Keratinocyte (primary cell): ENCODE measurements at regions not wholly inside any gene's neighbourhood (a gene's known extent, or its start where the extent isn't known, plus 50 kb on each side); places are given as distances from the start of the nearest gene placed in this dataset.

ENCODE experiments used
- DNase-seq: peaks from one replicate; pipeline ENCODE4 v3.0.0-alpha.2; 2011; ENCODE audit warnings: low read depth, missing footprints, low spot score
- FAIRE-seq: peaks from 2 replicates; lab custom pipeline; 2011; peaks lifted over from hg19 to GRCh38; lab: Jason Lieb, UNC
- H2AFZ ChIP-seq: 2 replicates; pipeline ENCODE4 v1.6.0; 2012; ENCODE audit warnings: low read length, control low read depth, inconsistent platforms; ENCODE audit not compliant: control insufficient read depth
- H3K27ac ChIP-seq: 2 replicates; pipeline ENCODE4 v1.5.1; 2011; ENCODE audit warnings: low read length; ENCODE audit not compliant: control insufficient read depth, insufficient read depth
- H3K27me3 ChIP-seq: 3 replicates; pipeline ENCODE4 v1.6.0; 2011; ENCODE audit warnings: low read length; ENCODE audit not compliant: control insufficient read depth, insufficient read depth; ENCODE audit errors: extremely low read depth
- H3K36me3 ChIP-seq, 2 experiments: 2 replicates in 1 of 2; 3 replicates in 1 of 2; pipeline ENCODE4 v1.5.1; 2011; ENCODE audit warnings: low read length in 2 of 2, mild to moderate bottlenecking in 1 of 2; ENCODE audit not compliant: control insufficient read depth in 2 of 2, insufficient read depth in 2 of 2; ENCODE audit errors: extremely low read depth in 1 of 2
- H3K4me1 ChIP-seq: 3 replicates; pipeline ENCODE4 v1.5.1; 2011; ENCODE audit warnings: low read length; ENCODE audit not compliant: control insufficient read depth, insufficient read depth; ENCODE audit errors: extremely low read depth
- H3K4me2 ChIP-seq: 3 replicates; pipeline ENCODE4 v1.6.0; 2011; ENCODE audit warnings: low read depth, low read length; ENCODE audit not compliant: control insufficient read depth, insufficient read depth; ENCODE audit errors: extremely low read depth
- H3K4me3 ChIP-seq, 3 experiments: fragments of 200-600 bp in 1 of 3; sonication (generic) in 1 of 3; 2 replicates in 2 of 3; 3 replicates in 1 of 3; pipeline ENCODE4 v1.5.1; 2011 to 2016; ENCODE audit warnings: low read length in 3 of 3, mild to moderate bottlenecking in 3 of 3, control low read depth in 2 of 3, inconsistent platforms in 1 of 3, low read depth in 1 of 3, mixed read lengths in 1 of 3, mixed run types in 1 of 3, moderate library complexity in 1 of 3; ENCODE audit not compliant: control insufficient read depth in 2 of 3, insufficient read depth in 2 of 3; ENCODE audit errors: extremely low read depth in 1 of 3
- H3K79me2 ChIP-seq: 2 replicates; pipeline ENCODE4 v1.6.0; 2012; ENCODE audit warnings: low read length; ENCODE audit not compliant: control insufficient read depth, insufficient read depth
- H3K9ac ChIP-seq: 3 replicates; pipeline ENCODE4 v1.6.0; 2011; ENCODE audit warnings: low read length; ENCODE audit not compliant: control insufficient read depth, insufficient read depth; ENCODE audit errors: extremely low read depth
- H3K9me1 ChIP-seq: 3 replicates; pipeline ENCODE4 v1.6.0; 2011; ENCODE audit warnings: low read length; ENCODE audit not compliant: control insufficient read depth, insufficient read depth; ENCODE audit errors: extremely low read depth
- H3K9me3 ChIP-seq: 2 replicates; pipeline ENCODE4 v1.5.1; 2012; ENCODE audit warnings: low read depth, low read length; ENCODE audit not compliant: control insufficient read depth
- H4K20me1 ChIP-seq: 3 replicates; pipeline ENCODE4 v1.6.0; 2011; ENCODE audit warnings: low read length; ENCODE audit not compliant: control insufficient read depth, insufficient read depth; ENCODE audit errors: extremely low read depth
- EZH2 ChIP-seq: IDR thresholded peaks from one replicate; pipeline ENCODE4 v1.6.1; 2012; ENCODE audit warnings: inconsistent platforms, mild to moderate bottlenecking, low read length, moderate library complexity
- dilution Hi-C: fragments of 300-500 bp; cut with MboI; formaldehyde crosslinking; loops from one replicate; pipeline ENCODE4 v1.7.0; 2020; ENCODE audit warnings: low sequenced_read_pairs; ENCODE audit not compliant: extremely low pct_ligation_motif_present
- TF ChIP-seq, protein P1 (sequence below), 3 experiments: IDR thresholded peaks in 1 of 3; conservative IDR thresholded peaks in 1 of 3; optimal IDR thresholded peaks in 1 of 3; 2 replicates in 2 of 3; 3 replicates in 1 of 3; pipeline versions ENCODE3 to v1.5.1; 2011; ENCODE audit warnings: low read length in 3 of 3, mild to moderate bottlenecking in 3 of 3, moderate library complexity in 2 of 3, control low read depth in 1 of 3, inconsistent platforms in 1 of 3; ENCODE audit not compliant: insufficient read depth in 2 of 3; ENCODE audit errors: extremely low read depth in 1 of 3

GRCh38 chr2:3913166-3913565, 209.8 kb downstream of the DCDC2C start:
- Histone ChIP-seq H3K27me3 (no peaks in the 10 kb centered on the region), H3K9ac (no peak overlapping the region), H3K4me3 (no peak overlapping the region), H4K20me1 (no peaks in the 10 kb centered on the region), H3K27ac (no peak overlapping the region), H2AFZ (no peak overlapping the region), H3K36me3 (no peaks in the 10 kb centered on the region), H3K9me1 (no peaks in the 10 kb centered on the region), H3K79me2 (no peaks in the 10 kb centered on the region), H3K4me2 (no peak overlapping the region), H3K9me3 (no peaks in the 10 kb centered on the region), H3K4me1 (no peaks in the 10 kb centered on the region)
- no peak for TF ChIP-seq EZH2
- TF ChIP-seq, protein P1, sequence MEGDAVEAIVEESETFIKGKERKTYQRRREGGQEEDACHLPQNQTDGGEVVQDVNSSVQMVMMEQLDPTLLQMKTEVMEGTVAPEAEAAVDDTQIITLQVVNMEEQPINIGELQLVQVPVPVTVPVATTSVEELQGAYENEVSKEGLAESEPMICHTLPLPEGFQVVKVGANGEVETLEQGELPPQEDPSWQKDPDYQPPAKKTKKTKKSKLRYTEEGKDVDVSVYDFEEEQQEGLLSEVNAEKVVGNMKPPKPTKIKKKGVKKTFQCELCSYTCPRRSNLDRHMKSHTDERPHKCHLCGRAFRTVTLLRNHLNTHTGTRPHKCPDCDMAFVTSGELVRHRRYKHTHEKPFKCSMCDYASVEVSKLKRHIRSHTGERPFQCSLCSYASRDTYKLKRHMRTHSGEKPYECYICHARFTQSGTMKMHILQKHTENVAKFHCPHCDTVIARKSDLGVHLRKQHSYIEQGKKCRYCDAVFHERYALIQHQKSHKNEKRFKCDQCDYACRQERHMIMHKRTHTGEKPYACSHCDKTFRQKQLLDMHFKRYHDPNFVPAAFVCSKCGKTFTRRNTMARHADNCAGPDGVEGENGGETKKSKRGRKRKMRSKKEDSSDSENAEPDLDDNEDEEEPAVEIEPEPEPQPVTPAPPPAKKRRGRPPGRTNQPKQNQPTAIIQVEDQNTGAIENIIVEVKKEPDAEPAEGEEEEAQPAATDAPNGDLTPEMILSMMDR (optimal IDR thresholded peaks at IDR 0.05 in 1 of 3, IDR thresholded peaks at IDR 0.05 in 1 of 3, conservative IDR thresholded peaks at IDR 0.05 in 1 of 3; ENCODE audit: extremely low read depth in 1 of 3, insufficient read depth in 2 of 3, low read length in 3 of 3), result no peak
- FAIRE-seq (no peak), DNase-seq (no peak)
- dilution Hi-C loops, result no loop called here

DNA sequence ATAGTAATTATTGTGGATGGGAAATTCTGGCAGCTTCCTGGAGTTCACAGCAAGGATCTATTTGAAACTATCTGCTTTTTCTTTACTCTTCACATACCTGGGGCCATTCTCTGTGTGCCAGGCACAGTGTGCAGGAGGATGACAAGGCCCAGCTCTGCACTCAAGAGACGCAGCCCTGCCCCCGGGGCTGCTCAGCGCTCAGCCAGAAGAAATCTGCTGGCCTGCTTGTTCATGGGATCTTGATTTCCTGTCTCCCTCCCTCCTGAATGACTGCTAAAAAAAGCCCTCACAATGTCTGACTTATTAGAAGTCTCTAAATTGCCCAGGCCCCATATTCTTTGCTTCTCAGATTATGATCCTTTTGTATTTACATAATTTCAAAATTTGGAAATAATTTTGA, 210.9 kb downstream of the DCDC2C start:
- Histone ChIP-seq H3K27ac (no peak overlapping the region), H4K20me1 (no peaks in the 10 kb centered on the region), H3K9me1 (no peaks in the 10 kb centered on the region), H3K9me3 (no peaks in the 10 kb centered on the region), H3K4me2 (no peak overlapping the region), H3K79me2 (no peaks in the 10 kb centered on the region), H3K9ac (no peak overlapping the region), H3K4me3 (no peak overlapping the region), H3K36me3 (no peaks in the 10 kb centered on the region), H3K4me1 (no peaks in the 10 kb centered on the region), H3K27me3 (no peaks in the 10 kb centered on the region), H2AFZ (no peak overlapping the region)
- dilution Hi-C loops, result no loop called here
- TF ChIP-seq, protein P1 (optimal IDR thresholded peaks at IDR 0.05 in 1 of 3, IDR thresholded peaks at IDR 0.05 in 1 of 3, conservative IDR thresholded peaks at IDR 0.05 in 1 of 3; ENCODE audit: extremely low read depth in 1 of 3, insufficient read depth in 2 of 3, low read length in 3 of 3), result no peak
- no peak for TF ChIP-seq EZH2
- FAIRE-seq (no peak), DNase-seq (no peak)
